ENCODE measurements at regions not wholly inside any gene's neighbourhood (a gene's known extent, or its start where the extent isn't known, plus 50 kb on each side); places are given as distances from the start of the nearest gene placed in this dataset.

- no peaks in the 10 kb centered on the region for H3K27me3 Mint-ChIP-seq
- H3K36me3 Mint-ChIP-seq, result no peaks in the 10 kb centered on the region
- CTCF ChIA-PET, result no interaction called here
- DNase-seq, result no peak
- H3K4me3 Mint-ChIP-seq, result no peak overlapping the region
- H3K27ac Mint-ChIP-seq, result no peak overlapping the region
- H3K9me3 Mint-ChIP-seq, result peaks cover 10% of the 10 kb centered on the region
- H3K4me1 Mint-ChIP-seq, result no peaks in the 10 kb centered on the region
These were observed 368.4 kb upstream of the CDH11 start for GRCh38 chr16:65490286-65490685.

- H3K4me1 Mint-ChIP-seq, result no peaks in the 10 kb centered on the region
- DNase-seq, result no peak
- no peak overlapping the region for H3K27ac Mint-ChIP-seq
- H3K27me3 Mint-ChIP-seq, result no peaks in the 10 kb centered on the region
- CTCF ChIA-PET, result no interaction called here
- peaks cover 10% of the 10 kb centered on the region for H3K9me3 Mint-ChIP-seq
- no peaks in the 10 kb centered on the region for H3K36me3 Mint-ChIP-seq
- no peak overlapping the region for H3K4me3 Mint-ChIP-seq
These were observed 367.7 kb upstream of the CDH11 start for GRCh38 chr16:65489531-65490023.

- Mint-ChIP-seq H3K4me3 (no peak overlapping the region), H3K4me1 (no peaks in the 10 kb centered on the region)
These were observed 365.4 kb upstream of the CDH11 start for GRCh38 chr16:65487231-65487630.

GRCh38 chr16:65481956-65482355 lies 360.1 kb upstream of the CDH11 start:
- CTCF ChIA-PET, result no interaction called here
- Mint-ChIP-seq H3K4me1 (no peaks in the 10 kb centered on the region), H3K36me3 (no peaks in the 10 kb centered on the region), H3K4me3 (no peak overlapping the region), H3K9me3 (peaks cover 8% of the 10 kb centered on the region), H3K27ac (no peak overlapping the region), H3K27me3 (no peaks in the 10 kb centered on the region)
- no peak for DNase-seq

More at GRCh38 chr16:65487231-65487630, 365.4 kb upstream of the CDH11 start:
- CTCF ChIA-PET, result no interaction called here
- H3K36me3 Mint-ChIP-seq, result no peaks in the 10 kb centered on the region
- H3K27me3 Mint-ChIP-seq, result no peaks in the 10 kb centered on the region
- H3K9me3 Mint-ChIP-seq, result peaks cover 12% of the 10 kb centered on the region
- no peak for DNase-seq
- no peak overlapping the region for H3K27ac Mint-ChIP-seq

- H3K27ac Mint-ChIP-seq, result no peak overlapping the region
- CTCF ChIA-PET, result no interaction called here
These were observed 358.6 kb upstream of the CDH11 start for GRCh38 chr16:65480281-65481091.

GRCh38 chr16:65476448-65476955 lies 354.6 kb upstream of the CDH11 start:
- no peak for DNase-seq
- Mint-ChIP-seq H3K9me3 (peaks cover 8% of the 10 kb centered on the region), H3K36me3 (no peaks in the 10 kb centered on the region), H3K27me3 (no peaks in the 10 kb centered on the region), H3K27ac (no peak overlapping the region), H3K4me1 (no peaks in the 10 kb centered on the region), H3K4me3 (no peak overlapping the region)
- CTCF ChIA-PET, result no interaction called here

More at GRCh38 chr16:65480281-65481091, 358.6 kb upstream of the CDH11 start:
- Mint-ChIP-seq H3K27me3 (no peaks in the 10 kb centered on the region), H3K36me3 (no peaks in the 10 kb centered on the region), H3K4me3 (no peak overlapping the region), H3K4me1 (no peaks in the 10 kb centered on the region), H3K9me3 (peaks cover 5% of the 10 kb centered on the region)
- DNase-seq, result no peak

GRCh38 chr16:65473699-65474098 lies 351.8 kb upstream of the CDH11 start:
- no peak overlapping the region for H3K4me3 Mint-ChIP-seq
- peaks cover 8% of the 10 kb centered on the region for H3K9me3 Mint-ChIP-seq
- no peaks in the 10 kb centered on the region for H3K36me3 Mint-ChIP-seq
- no peaks in the 10 kb centered on the region for H3K4me1 Mint-ChIP-seq
- CTCF ChIA-PET, result no interaction called here
- H3K27me3 Mint-ChIP-seq, result no peaks in the 10 kb centered on the region
- DNase-seq, result no peak
- H3K27ac Mint-ChIP-seq, result no peak overlapping the region

GRCh38 chr16:65469116-65469515 lies 347.3 kb upstream of the CDH11 start:
- no peak overlapping the region for H3K4me3 Mint-ChIP-seq
- no peaks in the 10 kb centered on the region for H3K4me1 Mint-ChIP-seq
- no peaks in the 10 kb centered on the region for H3K36me3 Mint-ChIP-seq
- H3K9me3 Mint-ChIP-seq, result peaks cover 8% of the 10 kb centered on the region
- CTCF ChIA-PET, result no interaction called here
- H3K27me3 Mint-ChIP-seq, result no peaks in the 10 kb centered on the region
- no peak overlapping the region for H3K27ac Mint-ChIP-seq
- DNase-seq, result no peak

GRCh38 chr16:65468133-65468532 lies 346.3 kb upstream of the CDH11 start:
- CTCF ChIA-PET, result no interaction called here
- no peaks in the 10 kb centered on the region for H3K4me1 Mint-ChIP-seq
- no peaks in the 10 kb centered on the region for H3K36me3 Mint-ChIP-seq
- H3K27ac Mint-ChIP-seq, result no peak overlapping the region
- DNase-seq, result no peak
- no peak overlapping the region for H3K4me3 Mint-ChIP-seq
- H3K9me3 Mint-ChIP-seq, result peaks cover 7% of the 10 kb centered on the region
- H3K27me3 Mint-ChIP-seq, result no peaks in the 10 kb centered on the region

GRCh38 chr16:65463652-65464260 lies 341.9 kb upstream of the CDH11 start:
- no peak overlapping the region for H3K4me3 Mint-ChIP-seq
- no peak for DNase-seq
- no peaks in the 10 kb centered on the region for H3K36me3 Mint-ChIP-seq
- CTCF ChIA-PET, result no interaction called here
- no peak overlapping the region for H3K27ac Mint-ChIP-seq
- H3K9me3 Mint-ChIP-seq, result peaks cover 4% of the 10 kb centered on the region
- no peaks in the 10 kb centered on the region for H3K27me3 Mint-ChIP-seq
- H3K4me1 Mint-ChIP-seq, result no peaks in the 10 kb centered on the region

- CTCF ChIA-PET, result no interaction called here
- no peaks in the 10 kb centered on the region for H3K27me3 Mint-ChIP-seq
- no peak overlapping the region for H3K27ac Mint-ChIP-seq
- no peak overlapping the region for H3K4me3 Mint-ChIP-seq
- DNase-seq, result no peak
- H3K4me1 Mint-ChIP-seq, result no peaks in the 10 kb centered on the region
- peaks cover 4% of the 10 kb centered on the region for H3K9me3 Mint-ChIP-seq
- H3K36me3 Mint-ChIP-seq, result no peaks in the 10 kb centered on the region
These were observed 335.2 kb upstream of the CDH11 start for GRCh38 chr16:65457084-65457483.

GRCh38 chr16:65455761-65456160 lies 333.9 kb upstream of the CDH11 start:
- Mint-ChIP-seq H3K4me1 (no peaks in the 10 kb centered on the region), H3K27me3 (no peaks in the 10 kb centered on the region), H3K27ac (no peak overlapping the region), H3K9me3 (peaks cover 4% of the 10 kb centered on the region), H3K4me3 (no peak overlapping the region), H3K36me3 (no peaks in the 10 kb centered on the region)
- no peak for DNase-seq
- CTCF ChIA-PET, result no interaction called here

- Mint-ChIP-seq H3K27ac (no peak overlapping the region), H3K27me3 (no peaks in the 10 kb centered on the region), H3K4me1 (no peaks in the 10 kb centered on the region), H3K9me3 (peaks cover 8% of the 10 kb centered on the region), H3K36me3 (no peaks in the 10 kb centered on the region), H3K4me3 (no peak overlapping the region)
- CTCF ChIA-PET, result no interaction called here
- DNase-seq, result no peak
These were observed 331.8 kb upstream of the CDH11 start for GRCh38 chr16:65453646-65454045.

GRCh38 chr16:65449526-65449925 lies 327.7 kb upstream of the CDH11 start:
- no peaks in the 10 kb centered on the region for H3K36me3 Mint-ChIP-seq
- no peak overlapping the region for H3K27ac Mint-ChIP-seq
- peaks cover 19% of the 10 kb centered on the region for H3K9me3 Mint-ChIP-seq
- no peaks in the 10 kb centered on the region for H3K27me3 Mint-ChIP-seq
- no peak for DNase-seq
- H3K4me1 Mint-ChIP-seq, result no peaks in the 10 kb centered on the region
- H3K4me3 Mint-ChIP-seq, result no peak overlapping the region
- CTCF ChIA-PET, result no interaction called here

- peaks cover 19% of the 10 kb centered on the region for H3K9me3 Mint-ChIP-seq
- no peak for DNase-seq
- no peak overlapping the region for H3K4me3 Mint-ChIP-seq
- H3K27ac Mint-ChIP-seq, result no peak overlapping the region
- CTCF ChIA-PET, result no interaction called here
- H3K4me1 Mint-ChIP-seq, result no peaks in the 10 kb centered on the region
- H3K36me3 Mint-ChIP-seq, result no peaks in the 10 kb centered on the region
- no peaks in the 10 kb centered on the region for H3K27me3 Mint-ChIP-seq
These were observed 324.6 kb upstream of the CDH11 start for GRCh38 chr16:65446427-65446826.

Measured in activated naive CD4-positive, alpha-beta T cell treated with anti-CD3 and anti-CD28 coated beads, Interleukin-2, amount 10 ng/mL, durations not matched to agents 7 days and 5 days (primary cell).